ENCODE measurements at regions not wholly inside any gene's neighbourhood (a gene's known extent, or its start where the extent isn't known, plus 50 kb on each side); places are given as distances from the start of the nearest gene placed in this dataset.

DNA sequence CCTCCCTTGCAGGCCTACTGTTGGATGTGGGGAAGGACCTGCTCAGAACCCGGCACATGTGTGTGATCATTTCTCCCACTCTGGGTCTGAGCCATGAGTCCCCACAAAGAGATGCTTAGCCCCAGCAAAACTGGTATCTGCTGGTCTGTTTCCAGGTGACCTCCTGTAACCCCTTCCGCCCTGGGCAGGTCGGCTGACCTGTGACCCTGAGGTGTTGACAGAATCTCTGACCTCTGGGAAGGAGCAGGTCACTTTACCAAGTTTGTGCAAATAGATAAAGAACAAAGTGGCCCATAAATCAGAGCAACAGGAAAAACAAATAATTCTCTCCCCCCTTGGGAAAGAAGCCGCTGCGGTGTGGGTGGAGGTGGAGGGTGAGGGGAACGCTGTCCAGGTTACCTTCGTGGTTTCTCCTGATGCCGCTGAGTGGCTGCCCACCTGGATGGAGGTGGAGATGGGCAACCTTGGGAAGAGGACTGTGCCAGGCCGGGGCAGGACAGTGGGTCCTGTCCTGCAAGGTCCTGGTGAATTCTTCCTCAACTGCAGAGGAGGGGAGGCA is 174.0 kb upstream of the MYCN start:
- TF ChIP-seq, protein P1, sequence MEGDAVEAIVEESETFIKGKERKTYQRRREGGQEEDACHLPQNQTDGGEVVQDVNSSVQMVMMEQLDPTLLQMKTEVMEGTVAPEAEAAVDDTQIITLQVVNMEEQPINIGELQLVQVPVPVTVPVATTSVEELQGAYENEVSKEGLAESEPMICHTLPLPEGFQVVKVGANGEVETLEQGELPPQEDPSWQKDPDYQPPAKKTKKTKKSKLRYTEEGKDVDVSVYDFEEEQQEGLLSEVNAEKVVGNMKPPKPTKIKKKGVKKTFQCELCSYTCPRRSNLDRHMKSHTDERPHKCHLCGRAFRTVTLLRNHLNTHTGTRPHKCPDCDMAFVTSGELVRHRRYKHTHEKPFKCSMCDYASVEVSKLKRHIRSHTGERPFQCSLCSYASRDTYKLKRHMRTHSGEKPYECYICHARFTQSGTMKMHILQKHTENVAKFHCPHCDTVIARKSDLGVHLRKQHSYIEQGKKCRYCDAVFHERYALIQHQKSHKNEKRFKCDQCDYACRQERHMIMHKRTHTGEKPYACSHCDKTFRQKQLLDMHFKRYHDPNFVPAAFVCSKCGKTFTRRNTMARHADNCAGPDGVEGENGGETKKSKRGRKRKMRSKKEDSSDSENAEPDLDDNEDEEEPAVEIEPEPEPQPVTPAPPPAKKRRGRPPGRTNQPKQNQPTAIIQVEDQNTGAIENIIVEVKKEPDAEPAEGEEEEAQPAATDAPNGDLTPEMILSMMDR (IDR thresholded peaks at IDR 0.05): no peak
- no peak for TF ChIP-seq POLR2A (IDR thresholded peaks at IDR 0.05; ENCODE audit: low read depth)
- TF ChIP-seq EP300 (IDR thresholded peaks at IDR 0.05): no peak

Data from esophagus muscularis mucosa (tissue), 4 donors.